HEK293 (cell line): ENCODE measurements at regions not wholly inside any gene's neighbourhood (a gene's known extent, or its start where the extent isn't known, plus 50 kb on each side); places are given as distances from the start of the nearest gene placed in this dataset.

Experiments
- CTCF ChIA-PET: fragments of 350-600 bp; formaldehyde crosslinking; extraction: SDS; loops from one replicate; lab custom pipeline; 2021; ENCODE audit warnings: antibody characterized with exemption; lab: Yijun Ruan, JAX
- POLR2A ChIA-PET: fragments of 300-600 bp; formaldehyde crosslinking; extraction: SDS; loops from one replicate; lab custom pipeline; 2020; ENCODE audit warnings: antibody characterized with exemption, inconsistent platforms; lab: Yijun Ruan, JAX
- H3K27ac ChIP-seq: fragments of 200-500 bp; sonication (Bioruptor generic); 2 replicates; pipeline ENCODE4 v1.5.1; 2014; ENCODE audit warnings: low read depth, low read length, control low read depth, inconsistent platforms; ENCODE audit errors: extremely low read depth
- H3K36me3 ChIP-seq, 2 experiments: fragments of 200-500 bp in 1 of 2; sonication (Bioruptor generic) in 1 of 2; 1 replicate in 1 of 2; 2 replicates in 1 of 2; pipeline ENCODE4 v1.5.1; 2014 to 2017; ENCODE audit warnings: inconsistent platforms in 2 of 2, low read length in 2 of 2; ENCODE audit not compliant: control insufficient read depth in 2 of 2, insufficient read depth in 1 of 2
- H3K4me1 ChIP-seq: fragments of 200-500 bp; sonication (Bioruptor generic); 2 replicates; pipeline ENCODE4 v1.5.1; 2014; ENCODE audit warnings: mild to moderate bottlenecking, low read length, inconsistent platforms; ENCODE audit not compliant: control insufficient read depth, insufficient read depth
- H3K4me3 ChIP-seq: 2 replicates; pipeline ENCODE4 v1.5.1; 2011; ENCODE audit warnings: low read depth, mild to moderate bottlenecking, control low read depth, low read length, moderate library complexity
- H3K9me3 ChIP-seq: fragments of 200-500 bp; sonication (Bioruptor generic); 2 replicates; pipeline ENCODE4 v1.5.1; 2014; ENCODE audit warnings: low read depth, low read length, inconsistent platforms; ENCODE audit not compliant: control insufficient read depth, insufficient read depth
- FEZF1 ChIP-seq: fragments of 450-650 bp; formaldehyde crosslinking; IDR thresholded peaks from 2 replicates; pipeline ENCODE4 v1.5.1; 2016; ENCODE audit warnings: missing biosample characterization, missing genetic modification characterization
- ZBTB10 ChIP-seq: fragments of 450-650 bp; formaldehyde crosslinking; IDR thresholded peaks from 2 replicates; pipeline ENCODE4 v1.5.1; 2016; ENCODE audit warnings: missing biosample characterization, missing genetic modification characterization
- ZBTB17 ChIP-seq: fragments of 450-650 bp; formaldehyde crosslinking; IDR thresholded peaks from 2 replicates; pipeline ENCODE4 v1.5.1; 2016; ENCODE audit warnings: missing biosample characterization, missing genetic modification characterization
- ZFP41 ChIP-seq: fragments of 450-650 bp; formaldehyde crosslinking; IDR thresholded peaks from 2 replicates; pipeline ENCODE4 v1.5.1; 2016; ENCODE audit warnings: missing biosample characterization, missing genetic modification characterization, borderline replicate concordance
- ZNF133 ChIP-seq: fragments of 450-650 bp; formaldehyde crosslinking; IDR thresholded peaks from 2 replicates; pipeline ENCODE4 v1.5.1; 2016; ENCODE audit warnings: missing biosample characterization, missing genetic modification characterization
- ZNF155 ChIP-seq: fragments of 450-650 bp; formaldehyde crosslinking; IDR thresholded peaks from 2 replicates; pipeline ENCODE4 v1.5.1; 2016; ENCODE audit warnings: missing biosample characterization, missing genetic modification characterization
- ZNF266 ChIP-seq: fragments of 450-650 bp; formaldehyde crosslinking; IDR thresholded peaks from 2 replicates; pipeline ENCODE4 v1.5.1; 2016; ENCODE audit warnings: missing biosample characterization, missing genetic modification characterization, low read depth
- ZNF324 ChIP-seq: fragments of 450-650 bp; formaldehyde crosslinking; IDR thresholded peaks from 2 replicates; pipeline ENCODE4 v1.5.1; 2016; ENCODE audit warnings: missing biosample characterization, missing genetic modification characterization
- ZNF335 ChIP-seq: fragments of 450-650 bp; formaldehyde crosslinking; conservative IDR thresholded peaks from 2 replicates; pipeline ENCODE4 v1.5.1; 2016; ENCODE audit warnings: missing biosample characterization, missing genetic modification characterization
- ZNF341 ChIP-seq: fragments of 450-650 bp; formaldehyde crosslinking; IDR thresholded peaks from 2 replicates; pipeline ENCODE4; 2016; ENCODE audit warnings: low read depth, missing biosample characterization, missing genetic modification characterization
- ZNF398 ChIP-seq: fragments of 450-650 bp; formaldehyde crosslinking; IDR thresholded peaks from 2 replicates; pipeline ENCODE4 v1.5.1; 2017; ENCODE audit warnings: missing biosample characterization, missing genetic modification characterization
- ZNF555 ChIP-seq: fragments of 450-650 bp; formaldehyde crosslinking; conservative IDR thresholded peaks from 2 replicates; pipeline ENCODE4 v1.5.1; 2017; ENCODE audit warnings: missing biosample characterization, mild to moderate bottlenecking, missing genetic modification characterization, inconsistent platforms
- ZNF843 ChIP-seq: fragments of 450-650 bp; formaldehyde crosslinking; IDR thresholded peaks from 2 replicates; pipeline ENCODE4 v1.5.1; 2016; ENCODE audit warnings: missing biosample characterization, missing genetic modification characterization
- TF ChIP-seq, protein P1 (sequence below): fragments of 450-650 bp; formaldehyde crosslinking; IDR thresholded peaks from 2 replicates; pipeline ENCODE4 v1.5.1; 2017; ENCODE audit warnings: missing biosample characterization, missing genetic modification characterization
- TF ChIP-seq, protein P2 (sequence below): fragments of 450-650 bp; formaldehyde crosslinking; conservative IDR thresholded peaks from 2 replicates; pipeline ENCODE4 v1.5.1; 2016; ENCODE audit warnings: low read depth, missing biosample characterization, missing genetic modification characterization
- TF ChIP-seq, protein P3 (sequence below): fragments of 450-650 bp; formaldehyde crosslinking; optimal IDR thresholded peaks from 2 replicates; pipeline ENCODE3; 2016; ENCODE audit warnings: missing biosample characterization, mild to moderate bottlenecking, missing genetic modification characterization

DNA sequence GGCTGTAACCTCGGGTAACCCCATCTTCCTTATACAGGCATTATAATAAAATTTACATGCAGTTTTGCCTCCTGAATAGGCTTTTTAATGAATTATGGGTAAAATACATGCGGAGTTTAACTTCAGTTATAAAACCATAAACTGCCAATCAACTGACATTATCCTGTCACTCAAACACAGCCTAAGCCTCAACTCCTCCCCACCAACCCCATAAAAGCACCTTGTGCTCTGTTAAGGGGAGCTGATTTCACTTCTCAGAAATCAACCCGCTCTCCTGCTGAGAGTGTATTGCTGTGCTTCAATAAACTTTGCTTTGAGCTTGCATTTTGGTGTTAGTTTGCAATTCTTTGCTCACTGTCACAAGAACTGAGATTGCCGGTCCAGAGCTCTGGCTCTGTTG is 1812.2 kb downstream of the BRINP3 start (continued):
- no peak for TF ChIP-seq ZBTB10
- TF ChIP-seq, protein P1, sequence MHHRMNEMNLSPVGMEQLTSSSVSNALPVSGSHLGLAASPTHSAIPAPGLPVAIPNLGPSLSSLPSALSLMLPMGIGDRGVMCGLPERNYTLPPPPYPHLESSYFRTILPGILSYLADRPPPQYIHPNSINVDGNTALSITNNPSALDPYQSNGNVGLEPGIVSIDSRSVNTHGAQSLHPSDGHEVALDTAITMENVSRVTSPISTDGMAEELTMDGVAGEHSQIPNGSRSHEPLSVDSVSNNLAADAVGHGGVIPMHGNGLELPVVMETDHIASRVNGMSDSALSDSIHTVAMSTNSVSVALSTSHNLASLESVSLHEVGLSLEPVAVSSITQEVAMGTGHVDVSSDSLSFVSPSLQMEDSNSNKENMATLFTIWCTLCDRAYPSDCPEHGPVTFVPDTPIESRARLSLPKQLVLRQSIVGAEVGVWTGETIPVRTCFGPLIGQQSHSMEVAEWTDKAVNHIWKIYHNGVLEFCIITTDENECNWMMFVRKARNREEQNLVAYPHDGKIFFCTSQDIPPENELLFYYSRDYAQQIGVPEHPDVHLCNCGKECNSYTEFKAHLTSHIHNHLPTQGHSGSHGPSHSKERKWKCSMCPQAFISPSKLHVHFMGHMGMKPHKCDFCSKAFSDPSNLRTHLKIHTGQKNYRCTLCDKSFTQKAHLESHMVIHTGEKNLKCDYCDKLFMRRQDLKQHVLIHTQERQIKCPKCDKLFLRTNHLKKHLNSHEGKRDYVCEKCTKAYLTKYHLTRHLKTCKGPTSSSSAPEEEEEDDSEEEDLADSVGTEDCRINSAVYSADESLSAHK: no peak
- no peak for TF ChIP-seq FEZF1
- no peak for TF ChIP-seq ZNF133
- TF ChIP-seq, protein P2, sequence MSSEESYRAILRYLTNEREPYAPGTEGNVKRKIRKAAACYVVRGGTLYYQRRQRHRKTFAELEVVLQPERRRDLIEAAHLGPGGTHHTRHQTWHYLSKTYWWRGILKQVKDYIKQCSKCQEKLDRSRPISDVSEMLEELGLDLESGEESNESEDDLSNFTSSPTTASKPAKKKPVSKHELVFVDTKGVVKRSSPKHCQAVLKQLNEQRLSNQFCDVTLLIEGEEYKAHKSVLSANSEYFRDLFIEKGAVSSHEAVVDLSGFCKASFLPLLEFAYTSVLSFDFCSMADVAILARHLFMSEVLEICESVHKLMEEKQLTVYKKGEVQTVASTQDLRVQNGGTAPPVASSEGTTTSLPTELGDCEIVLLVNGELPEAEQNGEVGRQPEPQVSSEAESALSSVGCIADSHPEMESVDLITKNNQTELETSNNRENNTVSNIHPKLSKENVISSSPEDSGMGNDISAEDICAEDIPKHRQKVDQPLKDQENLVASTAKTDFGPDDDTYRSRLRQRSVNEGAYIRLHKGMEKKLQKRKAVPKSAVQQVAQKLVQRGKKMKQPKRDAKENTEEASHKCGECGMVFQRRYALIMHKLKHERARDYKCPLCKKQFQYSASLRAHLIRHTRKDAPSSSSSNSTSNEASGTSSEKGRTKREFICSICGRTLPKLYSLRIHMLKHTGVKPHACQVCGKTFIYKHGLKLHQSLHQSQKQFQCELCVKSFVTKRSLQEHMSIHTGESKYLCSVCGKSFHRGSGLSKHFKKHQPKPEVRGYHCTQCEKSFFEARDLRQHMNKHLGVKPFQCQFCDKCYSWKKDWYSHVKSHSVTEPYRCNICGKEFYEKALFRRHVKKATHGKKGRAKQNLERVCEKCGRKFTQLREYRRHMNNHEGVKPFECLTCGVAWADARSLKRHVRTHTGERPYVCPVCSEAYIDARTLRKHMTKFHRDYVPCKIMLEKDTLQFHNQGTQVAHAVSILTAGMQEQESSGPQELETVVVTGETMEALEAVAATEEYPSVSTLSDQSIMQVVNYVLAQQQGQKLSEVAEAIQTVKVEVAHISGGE (tag by site-specific recombination): no peak

DNA sequence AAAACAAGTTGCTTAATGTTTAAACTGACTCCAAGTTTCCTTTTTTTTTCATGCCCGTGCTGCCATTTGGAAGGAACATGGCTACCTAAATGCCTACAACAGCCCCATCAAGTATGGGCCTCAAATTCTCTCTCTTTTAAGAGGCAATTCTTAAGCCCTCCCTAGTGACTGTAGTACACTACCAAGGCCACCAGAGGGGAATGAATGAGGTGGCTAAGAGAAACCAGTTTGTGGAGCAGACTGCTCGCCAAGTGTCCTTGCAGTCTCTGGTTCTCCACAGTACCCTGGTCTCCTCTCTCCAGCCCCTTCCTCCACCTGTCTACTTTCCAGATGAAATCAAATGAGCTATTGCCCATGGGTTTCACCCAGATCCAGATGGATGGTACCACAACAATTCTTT is 1809.6 kb downstream of the BRINP3 start:
- POLR2A ChIA-PET: no interaction called here
- H3K4me1 ChIP-seq: no peaks in the 10 kb centered on the region
- no peaks in the 10 kb centered on the region for H3K9me3 ChIP-seq
- no peaks in the 10 kb centered on the region for H3K36me3 ChIP-seq
- H3K27ac ChIP-seq: no peak overlapping the region
- H3K4me3 ChIP-seq: no peak overlapping the region
- CTCF ChIA-PET: no interaction called here
- TF ChIP-seq ZFP41 (tag by site-specific recombination): no peak
- TF ChIP-seq, protein P2 (tag by site-specific recombination): no peak
- no peak for TF ChIP-seq ZNF266 (tag by site-specific recombination)
- TF ChIP-seq ZNF398: no peak
- no peak for TF ChIP-seq ZBTB17
- TF ChIP-seq ZNF155: no peak
- TF ChIP-seq, protein P3, sequence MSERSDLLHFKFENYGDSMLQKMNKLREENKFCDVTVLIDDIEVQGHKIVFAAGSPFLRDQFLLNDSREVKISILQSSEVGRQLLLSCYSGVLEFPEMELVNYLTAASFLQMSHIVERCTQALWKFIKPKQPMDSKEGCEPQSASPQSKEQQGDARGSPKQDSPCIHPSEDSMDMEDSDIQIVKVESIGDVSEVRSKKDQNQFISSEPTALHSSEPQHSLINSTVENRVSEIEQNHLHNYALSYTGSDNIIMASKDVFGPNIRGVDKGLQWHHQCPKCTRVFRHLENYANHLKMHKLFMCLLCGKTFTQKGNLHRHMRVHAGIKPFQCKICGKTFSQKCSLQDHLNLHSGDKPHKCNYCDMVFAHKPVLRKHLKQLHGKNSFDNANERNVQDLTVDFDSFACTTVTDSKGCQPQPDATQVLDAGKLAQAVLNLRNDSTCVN (tag by site-specific recombination): no peak
- no peak for TF ChIP-seq ZNF324 (tag by site-specific recombination)
- no peak for TF ChIP-seq ZNF335 (tag by site-specific recombination)
- TF ChIP-seq ZNF341 (tag by site-specific recombination): no peak
- no peak for TF ChIP-seq ZNF555 (tag by site-specific recombination)
- TF ChIP-seq ZNF843 (tag by site-specific recombination): no peak
